AG08395 (cell line): ENCODE measurements at regions not wholly inside any gene's neighbourhood (a gene's known extent, or its start where the extent isn't known, plus 50 kb on each side); places are given as distances from the start of the nearest gene placed in this dataset.
"Not testable (repeated sequence)": the region's sequence is repeated elsewhere in the genome, so short reads cannot be mapped to it uniquely, and the experiment has no call there.

Source experiments
- DNase-seq: peaks from one replicate; pipeline ENCODE4 v3.0.0; 2012; ENCODE audit warnings: mixed read lengths, low spot score

DNA sequence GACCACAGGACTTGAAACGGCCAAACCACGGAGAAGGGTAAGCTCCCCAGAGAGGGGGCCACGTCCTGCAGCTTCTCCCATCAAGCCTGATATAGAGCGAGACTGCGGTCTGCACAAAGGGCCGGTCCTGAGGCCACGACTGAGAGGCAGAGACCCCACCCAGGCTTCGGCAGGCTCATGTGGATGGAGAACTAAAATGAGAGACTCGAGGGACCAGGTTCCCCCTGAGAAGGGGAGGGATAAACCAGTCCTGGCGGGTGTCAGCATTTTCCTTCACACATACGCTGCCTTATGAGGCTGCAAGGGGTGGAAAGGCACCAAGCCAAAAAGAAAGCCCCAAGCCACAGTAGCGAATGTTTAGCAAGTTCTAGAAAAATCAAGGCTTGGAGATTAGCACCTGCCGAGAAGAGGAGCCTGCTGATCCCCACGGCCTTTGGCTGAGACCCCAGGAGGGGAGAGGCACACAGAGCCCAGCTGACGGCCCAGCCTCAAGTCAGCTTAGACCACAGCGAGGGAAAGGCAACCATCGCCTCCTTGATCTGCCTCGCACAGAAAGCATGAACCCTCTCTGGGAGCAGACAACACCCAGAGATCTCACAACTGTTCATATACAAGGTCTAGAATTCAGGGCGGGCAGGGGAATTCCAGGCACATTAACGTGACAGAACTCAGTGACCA lies 92.6 kb upstream of the RNF32 start:
- no peak for DNase-seq

DNA sequence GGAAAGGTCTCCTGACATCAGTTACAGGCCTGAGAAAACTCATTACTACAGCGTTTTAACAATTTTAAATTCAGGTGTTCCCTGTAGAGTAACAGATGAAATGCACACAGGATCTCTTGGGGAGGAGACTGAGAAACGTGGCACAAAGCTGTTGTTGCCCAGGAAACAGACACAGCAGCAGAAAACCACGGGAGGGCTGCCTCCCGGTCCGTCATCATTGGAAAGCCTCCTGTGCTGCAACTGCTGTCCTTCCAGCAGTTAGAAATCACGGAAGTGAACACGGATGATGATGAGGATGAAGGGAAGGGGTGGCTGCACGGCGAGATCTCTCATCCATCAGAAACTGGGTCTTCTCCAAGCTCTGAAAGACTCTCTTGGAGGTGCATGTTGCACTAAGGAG lies 94.6 kb upstream of the RNF32 start:
- no peak for DNase-seq

DNA sequence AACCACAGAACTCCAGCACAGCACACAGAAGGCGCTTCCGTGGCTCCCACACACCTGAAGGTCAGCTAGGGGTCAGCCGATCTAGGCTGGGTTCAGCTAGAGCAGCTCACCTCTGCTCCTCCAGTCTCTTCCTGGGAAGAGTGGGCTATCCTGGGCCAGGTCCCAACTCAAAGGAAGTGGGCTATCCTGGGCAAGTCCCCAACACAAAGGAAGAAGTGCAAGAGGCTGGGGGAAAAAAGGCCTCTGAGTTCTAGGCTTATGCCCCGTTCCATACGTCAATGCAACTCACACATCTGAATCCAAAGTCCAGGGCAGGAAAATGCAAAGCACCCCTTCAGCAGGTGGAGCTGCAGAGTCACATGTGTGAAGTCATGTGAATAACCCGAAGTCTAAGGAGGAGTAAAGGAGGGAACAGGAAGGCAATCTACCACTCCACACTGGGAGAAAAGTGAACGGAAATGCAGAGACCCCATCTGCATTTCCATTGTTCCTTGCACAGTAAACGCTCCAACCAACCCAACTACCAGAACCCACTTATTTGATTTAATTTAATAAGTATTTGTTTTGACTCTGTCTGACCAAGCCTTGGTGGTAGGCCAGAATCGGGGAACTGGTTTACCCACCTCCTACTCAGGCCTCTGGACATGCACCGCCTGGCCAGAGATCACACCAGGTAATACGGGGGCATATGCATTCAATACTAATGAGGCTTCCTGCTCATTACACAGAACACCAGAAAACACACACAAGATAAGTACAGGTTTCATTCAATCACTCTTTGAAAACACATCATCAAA lies 95.5 kb upstream of the RNF32 start:
- no peak for DNase-seq

- no peak for DNase-seq
Measured at GRCh38 chr7:156543699-156544598, 96.6 kb upstream of the RNF32 start.

DNA sequence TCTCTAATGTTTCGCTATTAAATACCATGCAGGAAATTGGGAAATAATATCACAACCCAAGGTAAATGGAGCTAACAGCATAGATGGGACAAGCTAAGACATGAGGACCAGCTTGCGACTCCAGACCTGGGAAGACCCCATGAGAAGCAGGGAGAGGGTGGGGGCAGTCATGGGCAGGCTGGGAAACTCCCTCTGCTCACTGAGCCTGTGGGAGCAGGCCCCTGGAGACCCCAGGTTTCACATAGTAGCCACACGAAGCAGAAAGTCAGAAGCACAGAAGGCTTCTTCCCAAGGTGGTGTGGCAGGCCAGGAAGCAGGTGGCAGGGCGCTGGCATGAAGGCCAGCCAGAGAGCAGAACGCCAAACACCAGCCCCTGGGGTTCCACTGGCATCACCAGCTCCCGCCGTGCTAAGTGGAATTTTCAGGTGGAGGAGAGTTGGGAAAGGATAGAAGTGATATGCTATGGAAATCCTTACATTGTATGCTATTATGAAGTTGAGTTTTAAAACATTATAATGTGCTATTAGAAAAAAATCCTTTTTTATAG lies 99.9 kb upstream of the RNF32 start:
- DNase-seq = no peak

DNA sequence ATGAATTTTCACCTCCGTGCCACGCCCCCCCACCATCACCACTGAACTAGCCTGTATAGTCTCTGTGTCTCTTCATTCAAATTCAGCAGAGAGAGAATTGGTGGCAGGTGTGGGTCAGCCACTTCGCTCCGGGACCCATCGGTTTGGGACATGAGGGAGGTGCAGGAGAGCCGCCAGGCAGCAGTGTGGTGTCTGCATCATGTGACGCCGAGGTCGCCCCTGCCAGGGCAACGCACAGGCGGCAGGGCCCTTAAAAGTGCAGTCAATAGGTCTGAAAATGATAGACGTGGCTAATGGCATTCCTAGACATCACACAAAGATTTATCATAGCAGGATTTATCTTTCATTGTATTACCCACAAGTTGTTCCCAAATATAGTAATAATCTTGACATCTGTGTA lies 100.6 kb upstream of the RNF32 start:
- DNase-seq = no peak

- no peak for DNase-seq
Measured at GRCh38 chr7:156537006-156537405, 103.6 kb upstream of the RNF32 start.

GRCh38 chr7:156534925-156535324 lies 105.6 kb upstream of the RNF32 start:
- DNase-seq = no peak

GRCh38 chr7:156533964-156534363 lies 106.6 kb upstream of the RNF32 start:
- DNase-seq = no peak

GRCh38 chr7:156533420-156533819 lies 107.2 kb upstream of the RNF32 start:
- no peak for DNase-seq

GRCh38 chr7:156532016-156532602 lies 108.5 kb upstream of the RNF32 start:
- DNase-seq = no peak

- no peak for DNase-seq
Measured at GRCh38 chr7:156529956-156530355, 110.6 kb upstream of the RNF32 start.

- no peak for DNase-seq
Measured at GRCh38 chr7:156527458-156527890, 113.1 kb upstream of the RNF32 start.

- no peak for DNase-seq
Measured at GRCh38 chr7:156524818-156525597, 115.6 kb upstream of the RNF32 start.

DNA sequence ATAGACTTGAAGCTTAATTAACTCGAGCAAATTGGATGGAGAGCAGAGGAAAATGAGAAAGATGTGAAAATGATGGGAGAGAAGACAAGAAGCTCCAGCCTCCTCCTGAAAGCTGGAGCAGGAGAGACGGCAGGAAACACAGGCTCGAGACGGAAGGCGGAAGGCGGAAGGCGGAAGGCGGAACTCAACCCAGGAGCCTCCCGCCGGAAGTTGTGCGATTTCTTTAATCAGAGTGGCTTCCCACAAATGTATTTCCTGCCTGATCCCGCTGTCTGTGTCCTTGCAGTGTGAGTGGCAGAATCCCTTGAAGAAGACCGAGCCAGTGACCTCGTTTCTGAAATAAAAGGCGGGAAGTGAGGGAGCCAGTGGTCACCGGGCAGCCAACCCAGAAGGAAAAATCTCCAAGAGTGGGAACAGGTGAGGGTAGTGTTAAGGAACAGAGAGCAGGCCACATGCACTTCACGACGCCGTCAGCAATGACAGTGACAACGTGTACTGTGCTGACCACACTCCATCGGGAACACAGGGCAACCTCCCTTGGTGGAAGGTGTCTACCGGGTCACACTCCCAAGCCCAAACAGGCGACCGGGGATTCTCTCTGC lies 117.0 kb upstream of the RNF32 start:
- DNase-seq = no peak

DNA sequence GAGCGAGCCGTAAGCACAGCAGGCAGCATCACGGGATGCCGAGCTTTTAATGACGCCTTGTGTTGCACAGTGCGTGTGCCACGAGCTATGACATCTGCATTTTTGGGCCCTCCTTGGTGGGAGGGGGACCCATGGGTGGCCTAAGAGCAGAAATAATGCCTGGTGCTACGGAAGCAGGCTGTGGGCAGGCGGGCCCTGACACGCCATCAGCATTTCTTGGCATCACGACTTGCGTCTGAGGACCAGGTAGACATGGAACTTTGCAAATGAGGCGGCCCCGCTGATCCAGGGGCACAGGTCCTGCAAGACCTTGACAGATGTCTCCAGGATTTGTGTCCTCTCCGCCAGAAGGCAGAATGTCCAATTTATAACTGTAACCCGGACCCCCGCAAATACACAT lies 117.8 kb upstream of the RNF32 start:
- no peak for DNase-seq

DNA sequence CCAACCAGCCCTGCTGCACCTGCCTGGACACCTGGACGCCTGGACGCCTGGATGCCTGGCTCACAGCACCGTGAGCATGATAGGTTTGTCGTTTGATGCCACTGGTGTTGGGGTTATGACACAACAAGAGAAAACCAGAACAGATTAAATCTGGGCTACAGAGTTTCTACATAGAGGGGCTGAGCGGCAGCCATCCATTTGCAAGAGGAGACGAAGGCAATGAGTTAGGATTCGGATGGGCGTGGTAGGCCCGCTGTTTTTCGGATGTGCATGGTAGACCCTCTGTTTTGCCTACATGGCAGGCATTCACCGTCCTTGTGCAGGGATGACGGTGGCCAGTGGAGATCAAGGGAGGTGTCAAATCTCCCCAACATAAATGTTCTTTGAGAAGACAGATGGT lies 121.5 kb upstream of the RNF32 start:
- DNase-seq = no peak

DNA sequence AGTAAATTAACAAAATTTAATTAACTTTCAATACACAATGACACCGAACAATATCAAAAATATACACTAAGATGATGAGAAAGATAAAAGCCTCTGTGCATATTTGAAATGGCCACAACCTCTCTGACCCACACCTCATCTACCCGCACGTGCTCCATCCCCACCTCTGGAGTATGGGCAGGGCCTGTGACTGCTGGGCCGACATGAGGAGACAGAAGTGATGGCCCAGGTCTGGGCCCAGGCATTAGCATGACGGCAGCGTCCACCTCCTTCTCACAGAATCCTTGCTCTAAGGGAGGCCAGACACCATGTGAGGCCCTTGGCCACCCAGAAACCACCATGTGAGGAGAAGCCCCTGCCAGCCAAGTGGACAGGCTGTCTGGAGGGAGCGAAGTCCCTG lies 122.1 kb upstream of the RNF32 start:
- no peak for DNase-seq

DNA sequence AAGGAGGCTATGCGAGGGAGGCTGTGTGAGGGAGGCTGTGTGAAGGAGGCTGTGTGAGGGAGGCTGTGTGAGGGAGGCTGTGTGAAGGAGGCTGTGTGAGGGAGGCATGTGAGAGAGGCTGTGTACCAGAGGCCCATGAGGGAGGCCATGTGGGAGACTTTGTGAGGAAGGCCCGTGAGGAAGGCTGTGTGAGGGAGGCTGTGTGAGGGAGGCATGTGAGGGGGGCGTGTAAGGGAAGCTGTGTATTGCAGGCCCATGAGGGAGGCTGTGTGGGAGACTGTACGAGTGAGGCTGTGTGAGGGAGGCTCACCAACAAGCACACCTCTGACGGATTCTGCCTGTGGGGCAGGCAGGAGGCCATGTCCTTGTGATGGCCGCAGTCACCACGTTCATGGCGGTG lies 122.7 kb upstream of the RNF32 start:
- DNase-seq = not testable (repeated sequence)

DNA sequence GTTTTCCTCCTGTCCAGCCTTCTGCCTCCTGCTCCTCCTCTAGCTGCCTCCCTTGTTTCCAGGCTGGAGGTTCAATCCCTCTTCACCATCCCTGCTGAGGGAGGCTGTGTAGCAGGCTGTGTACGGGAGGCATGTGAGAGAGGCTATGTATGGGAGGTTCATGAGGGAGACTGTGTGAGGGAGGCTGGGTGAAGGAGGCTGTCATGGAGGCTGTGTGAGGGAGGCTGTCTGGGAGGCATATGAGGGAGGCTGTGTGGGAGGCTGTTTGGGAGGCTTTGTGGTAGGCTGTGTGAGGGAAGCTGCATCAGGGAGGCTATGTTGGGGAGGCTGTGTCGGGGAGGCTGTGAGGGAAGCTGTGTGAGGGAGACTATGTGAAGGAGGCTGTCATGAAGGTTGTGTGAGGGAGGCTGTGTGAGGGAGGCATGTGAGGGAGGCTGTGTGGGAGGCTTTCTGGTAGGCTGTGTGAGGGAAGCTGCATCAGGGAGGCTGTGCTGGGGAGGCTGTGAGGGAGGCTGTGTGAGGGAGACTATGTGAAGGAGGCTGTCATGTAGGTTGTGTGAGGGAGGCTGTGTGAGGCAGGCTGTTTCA lies 123.7 kb upstream of the RNF32 start:
- no peak for DNase-seq
